IMR-90 (cell line): ENCODE measurements at regions not wholly inside any gene's neighbourhood (a gene's known extent, or its start where the extent isn't known, plus 50 kb on each side); places are given as distances from the start of the nearest gene placed in this dataset.

Experiments
- ATAC-seq: fragments of 200-7000 bp; cut with Tn5 transposase; 2 replicates; pipeline ENCODE4 v1.9.1; 2020; ENCODE audit warnings: low read depth, mild to moderate bottlenecking, moderate library complexity
- BruUV-seq: library from RNA; stranded (reverse); fragments of 400-500 nt; replicated peaks from 2 replicates; lab custom pipeline; 2021; lab: Mats Ljungman, UMichigan
- CTCF ChIA-PET: fragments of 300-600 bp; formaldehyde crosslinking; extraction: SDS; loops from one replicate; lab custom pipeline; 2021; ENCODE audit warnings: antibody characterized with exemption; lab: Yijun Ruan, JAX
- POLR2A ChIA-PET: fragments of 300-600 bp; sonication (Branson Sonifier 250); formaldehyde crosslinking; loops from one replicate; lab custom pipeline; 2022; ENCODE audit warnings: antibody characterized with exemption; ENCODE audit not compliant: unreplicated experiment; lab: Charles Lee
- DNase-seq: peaks from one replicate; pipeline ENCODE4 v3.0.0; 2013
- H2AFZ ChIP-seq: replicated peaks from 2 replicates; pipeline ENCODE3; 2013; ENCODE audit warnings: low read length, mild to moderate bottlenecking; ENCODE audit not compliant: poor library complexity
- H2AK5ac ChIP-seq: 2 replicates; pipeline ENCODE4 v1.6.1; 2013; ENCODE audit warnings: low read depth, low read length, inconsistent platforms
- H2AK9ac ChIP-seq: replicated peaks from 2 replicates; pipeline ENCODE3; 2013; ENCODE audit warnings: mild to moderate bottlenecking, low read depth, low read length, moderate library complexity; ENCODE audit not compliant: poor library complexity
- H2BK120ac ChIP-seq: 2 replicates; pipeline ENCODE4 v1.6.1; 2013; ENCODE audit warnings: low read depth, low read length, inconsistent platforms
- H2BK15ac ChIP-seq: 3 replicates; pipeline ENCODE4 v1.6.1; 2013; ENCODE audit warnings: low read depth, low read length, inconsistent platforms
- H2BK20ac ChIP-seq: 2 replicates; pipeline ENCODE4 v1.6.1; 2013; ENCODE audit warnings: low read depth, mild to moderate bottlenecking, inconsistent platforms, low read length, moderate library complexity
- H2BK5ac ChIP-seq: 2 replicates; pipeline ENCODE4 v1.6.1; 2013; ENCODE audit warnings: mild to moderate bottlenecking, low read depth, low read length, inconsistent platforms; ENCODE audit not compliant: poor library complexity, severe bottlenecking
- H3K14ac ChIP-seq: replicated peaks from 2 replicates; pipeline ENCODE4 v1.6.1; 2013; ENCODE audit warnings: low read depth, low read length, inconsistent platforms
- H3K18ac ChIP-seq: 2 replicates; pipeline ENCODE4 v1.6.1; 2013; ENCODE audit warnings: low read depth, low read length, control low read depth
- H3K23ac ChIP-seq: 2 replicates; pipeline ENCODE4 v1.6.1; 2013; ENCODE audit warnings: low read depth, low read length, inconsistent platforms
- H3K27ac ChIP-seq: 2 replicates; pipeline ENCODE4 v1.5.1; 2013; ENCODE audit warnings: mild to moderate bottlenecking, control low read depth, low read length; ENCODE audit not compliant: insufficient read depth
- H3K27me3 ChIP-seq: 2 replicates; pipeline ENCODE4 v1.6.1; 2013; ENCODE audit warnings: low read length; ENCODE audit not compliant: control insufficient read depth, insufficient read depth
- H3K36me3 ChIP-seq: 2 replicates; pipeline ENCODE4 v1.6.1; 2013; ENCODE audit warnings: low read length, mixed read lengths; ENCODE audit not compliant: control insufficient read depth, insufficient read depth
- H3K4ac ChIP-seq: 2 replicates; pipeline ENCODE4 v1.6.1; 2013; ENCODE audit warnings: low read depth, low read length, inconsistent platforms
- H3K4me1 ChIP-seq: 2 replicates; pipeline ENCODE4 v1.6.1; 2013; ENCODE audit warnings: low read length, mixed read lengths; ENCODE audit not compliant: control insufficient read depth, insufficient read depth
- H3K4me2 ChIP-seq: 2 replicates; pipeline ENCODE4 v1.6.1; 2013; ENCODE audit warnings: low read depth, mild to moderate bottlenecking, control low read depth, low read length, moderate library complexity
- H3K4me3 ChIP-seq: 2 replicates; pipeline ENCODE4 v1.5.1; 2013; ENCODE audit warnings: low read depth, mild to moderate bottlenecking, control low read depth, low read length, moderate library complexity; ENCODE audit not compliant: insufficient read depth
- H3K56ac ChIP-seq: 2 replicates; pipeline ENCODE4 v1.6.1; 2013; ENCODE audit warnings: low read length, inconsistent platforms; ENCODE audit not compliant: insufficient read depth; ENCODE audit errors: extremely low read depth
- H3K79me1 ChIP-seq, 2 experiments: 2 replicates each; pipeline ENCODE4 v1.6.1; 2013; ENCODE audit warnings: low read length in 2 of 2, inconsistent platforms in 1 of 2, low read depth in 1 of 2
- H3K9ac ChIP-seq: 2 replicates; pipeline ENCODE4 v1.6.1; 2013; ENCODE audit warnings: low read depth, low read length, control low read depth
- H3K9me1 ChIP-seq: 2 replicates; pipeline ENCODE4 v1.6.1; 2013; ENCODE audit warnings: low read length, inconsistent platforms; ENCODE audit not compliant: insufficient read depth
- H3K9me3 ChIP-seq: 2 replicates; pipeline ENCODE4 v1.6.1; 2013; ENCODE audit warnings: low read length; ENCODE audit not compliant: control insufficient read depth, insufficient read depth
- H4K20me1 ChIP-seq: 2 replicates; pipeline ENCODE4 v1.6.1; 2013; ENCODE audit warnings: low read length, inconsistent platforms; ENCODE audit not compliant: insufficient read depth
- H4K5ac ChIP-seq: 2 replicates; pipeline ENCODE4 v1.6.1; 2013; ENCODE audit warnings: mild to moderate bottlenecking, low read depth, low read length, control low read depth
- H4K8ac ChIP-seq, 2 experiments: 2 replicates each; pipeline ENCODE4 v1.6.1; 2013; ENCODE audit warnings: low read depth in 2 of 2, low read length in 2 of 2, control low read depth in 1 of 2, inconsistent platforms in 1 of 2
- H4K91ac ChIP-seq: 2 replicates; pipeline ENCODE4 v1.6.1; 2013; ENCODE audit warnings: low read depth, low read length, inconsistent platforms; ENCODE audit not compliant: insufficient read depth
- BHLHE40 ChIP-seq: fragments of 150-350 bp; IDR thresholded peaks from 2 replicates; pipeline ENCODE4 v1.6.1; 2016; ENCODE audit warnings: mild to moderate bottlenecking, low read depth, low read length
- CEBPB ChIP-seq: IDR thresholded peaks from 2 replicates; pipeline ENCODE4 v1.6.1; 2012; ENCODE audit warnings: low read depth, low read length, improper control_type of control experiment
- CHD1 ChIP-seq: IDR thresholded peaks from 2 replicates; pipeline ENCODE4 v1.6.1; 2012; ENCODE audit warnings: low read depth, low read length, improper control_type of control experiment
- CTCF ChIP-seq: conservative IDR thresholded peaks from 2 replicates; pipeline ENCODE4 v1.5.1; 2012; ENCODE audit warnings: mild to moderate bottlenecking, low read depth, low read length, improper control_type of control experiment
- ELK1 ChIP-seq: fragments of 150-350 bp; IDR thresholded peaks from 2 replicates; pipeline ENCODE4 v1.6.1; 2016; ENCODE audit warnings: low read depth, mild to moderate bottlenecking, low read length, moderate library complexity, borderline replicate concordance
- FOS ChIP-seq: fragments of 150-350 bp; IDR thresholded peaks from 2 replicates; pipeline ENCODE4 v1.6.1; 2016; ENCODE audit warnings: low read depth, low read length
- MAFK ChIP-seq: IDR thresholded peaks from 2 replicates; pipeline ENCODE4 v1.6.1; 2012; ENCODE audit warnings: low read depth, low read length, improper control_type of control experiment
- MAZ ChIP-seq: IDR thresholded peaks from 2 replicates; pipeline ENCODE4 v1.6.1; 2012; ENCODE audit warnings: low read depth, mild to moderate bottlenecking, low read length, improper control_type of control experiment, moderate library complexity, borderline replicate concordance
- MXI1 ChIP-seq: IDR thresholded peaks from 2 replicates; pipeline ENCODE4 v1.6.1; 2012; ENCODE audit warnings: low read depth, mild to moderate bottlenecking, low read length, moderate library complexity, borderline replicate concordance
- NFE2L2 ChIP-seq: fragments of 150-350 bp; IDR thresholded peaks from 2 replicates; pipeline ENCODE4 v1.6.1; 2016; ENCODE audit warnings: low read depth, mild to moderate bottlenecking, low read length
- POLR2A ChIP-seq: IDR thresholded peaks from 2 replicates; pipeline ENCODE4 v1.6.1; 2012; ENCODE audit warnings: mild to moderate bottlenecking, low read depth, low read length
- RAD21 ChIP-seq: IDR thresholded peaks from 2 replicates; pipeline ENCODE4 v1.6.1; 2012; ENCODE audit warnings: low read length, improper control_type of control experiment
- RCOR1 ChIP-seq: IDR thresholded peaks from 2 replicates; pipeline ENCODE4 v1.6.1; 2012; ENCODE audit warnings: mild to moderate bottlenecking, low read length, improper control_type of control experiment; ENCODE audit not compliant: insufficient replicate concordance
- RFX5 ChIP-seq: IDR thresholded peaks from 2 replicates; pipeline ENCODE4 v1.8.0; 2012; ENCODE audit warnings: low read depth, mild to moderate bottlenecking, low read length, moderate library complexity
- SMC3 ChIP-seq: fragments of 150-350 bp; IDR thresholded peaks from 2 replicates; pipeline ENCODE4 v1.6.1; 2016; ENCODE audit warnings: low read depth, mild to moderate bottlenecking, antibody characterized with exemption, low read length, moderate library complexity
- WGBS, 2 experiments: methylation state at CpG; one replicate each; pipeline versions ENCODE4 v1.1.5 to v1.1.7; 2013; ENCODE audit warnings: missing lambda C conversion rate in 2 of 2; ENCODE audit not compliant: insufficient read length in 1 of 2; ENCODE audit errors: extremely low coverage in 2 of 2; 5-methylcytosine and 5-hydroxymethylcytosine counted together
- dilution Hi-C: fragments of 300-500 bp; cut with HindIII; formaldehyde crosslinking; loops from one replicate; pipeline ENCODE4 v1.14.3; 2018; ENCODE audit warnings: low sequenced_read_pairs; ENCODE audit not compliant: unreplicated experiment
- in situ Hi-C: fragments of 300-500 bp; cut with MboI; formaldehyde crosslinking; loops from 3 replicates; pipeline ENCODE4 v1.14.3; 2019; ENCODE audit warnings: low sequenced_read_pairs, inconsistent platforms, mixed read lengths
- intact Hi-C: fragments of 100-400 bp; cut with micrococcal nuclease; formaldehyde crosslinking; loops from 2 replicates; pipeline ENCODE4 v1.10.0; 2022
- TF ChIP-seq, protein P1 (sequence below): fragments of 150-350 bp; IDR thresholded peaks from 2 replicates; pipeline ENCODE4 v1.6.1; 2017; ENCODE audit warnings: mild to moderate bottlenecking, antibody characterized with exemption, low read length, low read depth

DNA sequence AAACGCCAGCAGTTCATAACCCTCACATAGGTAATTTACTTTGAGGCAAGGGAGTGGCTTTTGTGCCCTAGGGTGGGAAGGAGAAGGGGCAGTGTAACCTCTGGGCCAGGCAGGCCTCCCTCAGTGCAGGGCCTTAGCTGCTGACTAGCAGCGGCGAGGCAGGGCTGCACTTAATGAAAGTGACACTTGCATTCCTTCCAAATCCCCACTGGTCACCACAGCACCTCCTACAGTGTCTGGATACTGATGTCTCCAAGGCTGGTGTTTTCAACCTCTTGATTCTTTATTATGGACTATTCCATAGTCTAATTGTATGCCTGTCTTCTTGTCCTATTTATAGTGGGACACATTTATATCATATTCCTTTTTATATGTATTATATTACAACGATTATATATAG, 152.7 kb downstream of the LY86 start:
- Histone ChIP-seq H3K27me3 (peaks cover 4% of the 10 kb centered on the region), H3K9me3 (no peaks in the 10 kb centered on the region), H2AK5ac (no peak overlapping the region), H3K56ac (no peak overlapping the region), H3K4me1 (no peaks in the 10 kb centered on the region), H2BK5ac (no peak overlapping the region), H3K36me3 (no peaks in the 10 kb centered on the region), H3K23ac (no peak overlapping the region), H3K4me2 (no peak overlapping the region), H2AK9ac (no peak overlapping the region), H3K4ac (no peak overlapping the region), H2BK15ac (no peak overlapping the region), H3K9me1 (no peaks in the 10 kb centered on the region), H3K18ac (no peak overlapping the region), H2AFZ (peak overlapping the region; percentile 43), H4K8ac (no peak overlapping the region), H4K20me1 (no peaks in the 10 kb centered on the region), H4K91ac (no peak overlapping the region), H3K4me3 (no peak overlapping the region), H3K9ac (no peak overlapping the region), H2BK20ac (no peak overlapping the region), H2BK120ac (no peak overlapping the region), H3K79me1 (no peaks in the 10 kb centered on the region), H3K27ac (no peak overlapping the region), H3K14ac (no peak overlapping the region), H4K5ac (no peak overlapping the region)
- ATAC-seq (no peak), DNase-seq (no peak)
- WGBS, 2 experiments: no CpG with 5 or more reads among the region's 4 CpGs
- ChIA-PET POLR2A (no interaction called here), CTCF (no interaction called here)
- TF ChIP-seq, protein P1, sequence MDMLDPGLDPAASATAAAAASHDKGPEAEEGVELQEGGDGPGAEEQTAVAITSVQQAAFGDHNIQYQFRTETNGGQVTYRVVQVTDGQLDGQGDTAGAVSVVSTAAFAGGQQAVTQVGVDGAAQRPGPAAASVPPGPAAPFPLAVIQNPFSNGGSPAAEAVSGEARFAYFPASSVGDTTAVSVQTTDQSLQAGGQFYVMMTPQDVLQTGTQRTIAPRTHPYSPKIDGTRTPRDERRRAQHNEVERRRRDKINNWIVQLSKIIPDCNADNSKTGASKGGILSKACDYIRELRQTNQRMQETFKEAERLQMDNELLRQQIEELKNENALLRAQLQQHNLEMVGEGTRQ: no peak
- no peak for TF ChIP-seq CHD1
- no peak for TF ChIP-seq ELK1
- no peak for TF ChIP-seq NFE2L2
- TF ChIP-seq RFX5: no peak
- TF ChIP-seq FOS: no peak
- no peak for TF ChIP-seq BHLHE40
- TF ChIP-seq RAD21: no peak
- TF ChIP-seq MAFK: no peak
- no peak for TF ChIP-seq MXI1
- no peak for TF ChIP-seq RCOR1
- no peak for TF ChIP-seq CEBPB
- TF ChIP-seq SMC3: no peak
- TF ChIP-seq MAZ: no peak
- no peak for TF ChIP-seq POLR2A
- no peak for TF ChIP-seq CTCF
- intact Hi-C loops (no loop called here), dilution Hi-C loops (no loop called here), in situ Hi-C loops (no loop called here)
- BruUV-seq: no TSS peak
